HL-60 (cell line): ENCODE measurements at regions not wholly inside any gene's neighbourhood (a gene's known extent, or its start where the extent isn't known, plus 50 kb on each side); places are given as distances from the start of the nearest gene placed in this dataset.

Experiments
- DNase-seq, 2 experiments: peaks; one replicate each; pipeline ENCODE4 v3.0.0-alpha.2; 2010 to 2020; ENCODE audit warnings: low read depth in 1 of 2, low spot score in 1 of 2
- H3K27ac ChIP-seq: fragments of 250-450 bp; sonication (Bioruptor Pico); replicated peaks from 2 replicates; pipeline ENCODE4 v1.5.1; 2020; ENCODE audit warnings: mild to moderate bottlenecking, moderate library complexity
- H3K27me3 ChIP-seq: fragments of 250-450 bp; sonication (Bioruptor Pico); 2 replicates; pipeline ENCODE4 v1.5.1; 2021; ENCODE audit warnings: mild to moderate bottlenecking, moderate library complexity; ENCODE audit not compliant: insufficient read depth, poor library complexity, severe bottlenecking
- H3K4me3 ChIP-seq: replicated peaks from 2 replicates; pipeline ENCODE4 v1.5.1; 2011; ENCODE audit warnings: mild to moderate bottlenecking, control low read depth, low read length; ENCODE audit not compliant: insufficient read depth
- GABPA ChIP-seq: IDR thresholded peaks from 2 replicates; pipeline ENCODE4 v1.6.1; 2012; ENCODE audit warnings: low read depth
- POLR2AphosphoS5 ChIP-seq: IDR thresholded peaks from 2 replicates; pipeline ENCODE4 v1.6.1; 2012; ENCODE audit warnings: low read depth
- SPI1 ChIP-seq: IDR thresholded peaks from 2 replicates; pipeline ENCODE4 v1.6.1; 2012; ENCODE audit warnings: low read depth, mild to moderate bottlenecking, borderline replicate concordance
- TF ChIP-seq, protein P1 (sequence below): IDR thresholded peaks from 2 replicates; pipeline ENCODE4 v1.6.1; 2012; ENCODE audit warnings: low read depth; ENCODE audit not compliant: insufficient replicate concordance
- TF ChIP-seq, protein P2 (sequence below): IDR thresholded peaks from one replicate; pipeline ENCODE4 v1.5.1; 2011; ENCODE audit warnings: low read length, control low read depth, inconsistent platforms; ENCODE audit not compliant: insufficient read depth

DNA sequence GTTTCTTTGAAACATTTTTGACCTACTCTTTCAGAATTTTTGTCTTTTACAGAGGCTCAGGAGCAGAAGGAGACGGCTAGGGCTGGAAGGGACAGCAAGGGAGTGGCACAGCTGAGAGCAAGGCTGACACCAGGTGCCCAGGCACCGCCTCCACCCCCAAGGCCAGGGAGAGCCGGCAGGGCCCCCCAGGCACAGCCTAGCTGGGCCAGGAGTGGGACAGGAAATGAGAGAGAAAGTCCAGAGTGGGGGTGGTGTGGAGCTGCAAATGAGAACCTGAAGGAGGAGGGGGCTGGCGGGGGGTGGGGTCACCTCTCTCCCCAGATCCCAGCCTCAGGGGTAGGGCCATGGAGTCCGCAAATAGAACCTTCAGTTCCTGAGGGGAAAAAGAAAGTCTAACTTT, 236.7 kb downstream of the CDC5L start:
- H3K4me3 ChIP-seq, result no peak overlapping the region
- H3K27ac ChIP-seq, result no peak overlapping the region
- TF ChIP-seq, protein P1, sequence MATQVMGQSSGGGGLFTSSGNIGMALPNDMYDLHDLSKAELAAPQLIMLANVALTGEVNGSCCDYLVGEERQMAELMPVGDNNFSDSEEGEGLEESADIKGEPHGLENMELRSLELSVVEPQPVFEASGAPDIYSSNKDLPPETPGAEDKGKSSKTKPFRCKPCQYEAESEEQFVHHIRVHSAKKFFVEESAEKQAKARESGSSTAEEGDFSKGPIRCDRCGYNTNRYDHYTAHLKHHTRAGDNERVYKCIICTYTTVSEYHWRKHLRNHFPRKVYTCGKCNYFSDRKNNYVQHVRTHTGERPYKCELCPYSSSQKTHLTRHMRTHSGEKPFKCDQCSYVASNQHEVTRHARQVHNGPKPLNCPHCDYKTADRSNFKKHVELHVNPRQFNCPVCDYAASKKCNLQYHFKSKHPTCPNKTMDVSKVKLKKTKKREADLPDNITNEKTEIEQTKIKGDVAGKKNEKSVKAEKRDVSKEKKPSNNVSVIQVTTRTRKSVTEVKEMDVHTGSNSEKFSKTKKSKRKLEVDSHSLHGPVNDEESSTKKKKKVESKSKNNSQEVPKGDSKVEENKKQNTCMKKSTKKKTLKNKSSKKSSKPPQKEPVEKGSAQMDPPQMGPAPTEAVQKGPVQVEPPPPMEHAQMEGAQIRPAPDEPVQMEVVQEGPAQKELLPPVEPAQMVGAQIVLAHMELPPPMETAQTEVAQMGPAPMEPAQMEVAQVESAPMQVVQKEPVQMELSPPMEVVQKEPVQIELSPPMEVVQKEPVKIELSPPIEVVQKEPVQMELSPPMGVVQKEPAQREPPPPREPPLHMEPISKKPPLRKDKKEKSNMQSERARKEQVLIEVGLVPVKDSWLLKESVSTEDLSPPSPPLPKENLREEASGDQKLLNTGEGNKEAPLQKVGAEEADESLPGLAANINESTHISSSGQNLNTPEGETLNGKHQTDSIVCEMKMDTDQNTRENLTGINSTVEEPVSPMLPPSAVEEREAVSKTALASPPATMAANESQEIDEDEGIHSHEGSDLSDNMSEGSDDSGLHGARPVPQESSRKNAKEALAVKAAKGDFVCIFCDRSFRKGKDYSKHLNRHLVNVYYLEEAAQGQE, result no peak
- TF ChIP-seq, protein P2, sequence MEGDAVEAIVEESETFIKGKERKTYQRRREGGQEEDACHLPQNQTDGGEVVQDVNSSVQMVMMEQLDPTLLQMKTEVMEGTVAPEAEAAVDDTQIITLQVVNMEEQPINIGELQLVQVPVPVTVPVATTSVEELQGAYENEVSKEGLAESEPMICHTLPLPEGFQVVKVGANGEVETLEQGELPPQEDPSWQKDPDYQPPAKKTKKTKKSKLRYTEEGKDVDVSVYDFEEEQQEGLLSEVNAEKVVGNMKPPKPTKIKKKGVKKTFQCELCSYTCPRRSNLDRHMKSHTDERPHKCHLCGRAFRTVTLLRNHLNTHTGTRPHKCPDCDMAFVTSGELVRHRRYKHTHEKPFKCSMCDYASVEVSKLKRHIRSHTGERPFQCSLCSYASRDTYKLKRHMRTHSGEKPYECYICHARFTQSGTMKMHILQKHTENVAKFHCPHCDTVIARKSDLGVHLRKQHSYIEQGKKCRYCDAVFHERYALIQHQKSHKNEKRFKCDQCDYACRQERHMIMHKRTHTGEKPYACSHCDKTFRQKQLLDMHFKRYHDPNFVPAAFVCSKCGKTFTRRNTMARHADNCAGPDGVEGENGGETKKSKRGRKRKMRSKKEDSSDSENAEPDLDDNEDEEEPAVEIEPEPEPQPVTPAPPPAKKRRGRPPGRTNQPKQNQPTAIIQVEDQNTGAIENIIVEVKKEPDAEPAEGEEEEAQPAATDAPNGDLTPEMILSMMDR, result no peak
- TF ChIP-seq POLR2AphosphoS5 (no peak), GABPA (no peak), SPI1 (no peak)
- no peaks in the 10 kb centered on the region for H3K27me3 ChIP-seq
- no peak for DNase-seq

DNA sequence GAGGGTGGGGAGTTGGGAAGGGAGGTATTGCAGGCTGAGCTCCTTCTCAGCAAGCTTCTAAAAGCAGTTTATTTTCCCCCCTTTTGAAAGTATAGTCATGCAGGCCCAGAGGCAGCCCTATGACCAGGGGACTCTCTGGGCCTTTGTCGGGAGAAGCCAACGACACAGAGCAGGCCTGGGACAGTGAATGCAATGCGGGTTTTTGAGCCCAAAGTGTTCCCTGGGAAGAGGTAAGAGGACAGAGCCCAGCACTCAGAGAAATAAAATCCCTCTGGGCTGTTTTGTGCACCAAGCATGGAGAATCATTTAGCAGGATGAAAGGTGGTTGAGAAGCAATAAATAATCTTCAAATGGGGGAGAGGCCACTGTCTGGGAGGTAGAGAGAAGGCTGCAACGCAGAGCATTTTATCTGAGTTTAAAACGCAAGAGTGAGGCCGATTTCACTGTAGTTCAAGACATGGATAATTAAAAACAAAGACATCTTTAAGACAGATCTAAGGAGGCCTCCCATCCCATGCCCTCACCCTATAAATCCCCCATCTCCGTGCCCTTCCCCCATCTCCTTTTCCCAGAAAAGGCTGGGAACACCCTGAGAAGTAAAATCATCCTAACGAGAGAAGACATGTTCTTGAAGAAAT, 237.5 kb downstream of the CDC5L start:
- Histone ChIP-seq H3K27ac (no peak overlapping the region), H3K4me3 (no peak overlapping the region), H3K27me3 (no peaks in the 10 kb centered on the region)
- TF ChIP-seq, protein P1, result no peak
- no peak for TF ChIP-seq SPI1
- TF ChIP-seq, protein P2, result no peak
- TF ChIP-seq GABPA, result no peak
- TF ChIP-seq POLR2AphosphoS5, result no peak
- DNase-seq, result no peak

DNA sequence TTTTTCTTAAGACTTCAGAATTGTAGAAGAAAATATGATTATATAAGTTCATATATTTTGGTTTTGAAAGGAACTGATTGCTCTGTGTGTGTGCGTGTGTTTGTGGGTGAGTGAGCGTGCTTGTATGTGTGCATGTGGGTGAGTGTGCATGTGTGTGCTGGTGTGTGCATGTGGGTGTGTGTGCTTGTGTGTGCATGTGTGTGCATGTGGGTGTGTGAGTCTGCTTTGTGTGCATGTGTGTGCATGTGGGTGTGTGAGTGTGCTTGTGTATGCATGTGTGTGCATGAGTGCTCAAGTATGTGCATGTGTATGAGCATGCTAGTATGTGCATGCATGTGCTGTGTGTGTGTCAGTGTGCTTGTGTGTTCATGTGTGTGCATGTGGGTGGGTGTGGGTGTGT, 238.5 kb downstream of the CDC5L start:
- H3K27me3 ChIP-seq, result no peaks in the 10 kb centered on the region
- no peak overlapping the region for H3K4me3 ChIP-seq
- DNase-seq, result no peak
- no peak overlapping the region for H3K27ac ChIP-seq
- TF ChIP-seq, protein P2, result no peak
- TF ChIP-seq GABPA (no peak), POLR2AphosphoS5 (no peak), SPI1 (no peak)

DNA sequence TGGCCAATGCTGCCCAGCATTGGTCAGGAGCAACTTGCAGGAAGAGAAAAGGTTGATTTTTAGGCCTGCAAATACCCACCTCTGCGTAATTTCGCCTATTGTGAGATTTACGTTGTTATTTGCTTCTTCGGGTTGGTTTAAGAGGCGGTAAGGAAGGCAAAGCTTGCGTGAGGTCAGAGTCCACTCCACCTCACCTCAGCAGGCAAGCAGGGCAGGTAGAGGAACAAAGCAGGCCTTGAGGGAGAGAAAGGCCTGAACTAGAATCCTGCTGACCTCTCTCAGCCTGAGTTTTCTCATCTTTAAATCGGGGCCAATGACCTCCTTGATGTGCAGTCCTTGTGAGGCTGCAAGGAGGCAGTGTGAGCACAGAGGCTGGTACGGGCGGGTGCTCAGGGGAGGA, 239.1 kb downstream of the CDC5L start:
- Histone ChIP-seq H3K27ac (no peak overlapping the region), H3K27me3 (no peaks in the 10 kb centered on the region), H3K4me3 (no peak overlapping the region)
- TF ChIP-seq GABPA (no peak), POLR2AphosphoS5 (no peak)
- TF ChIP-seq, protein P1, result no peak
- TF ChIP-seq, protein P2, result no peak
- no peak for DNase-seq
